SW 1271 (cell line): ENCODE measurements at regions not wholly inside any gene's neighbourhood (a gene's known extent, or its start where the extent isn't known, plus 50 kb on each side); places are given as distances from the start of the nearest gene placed in this dataset.
"Not testable (repeated sequence)": the region's sequence is repeated elsewhere in the genome, so short reads cannot be mapped to it uniquely, and the experiment has no call there.

ENCODE experiments used
- DNase-seq, 2 experiments: peaks; one replicate each; lab custom pipeline; 2025; lab: John Stamatoyannopoulos, UW

GRCh38 chr6:112877134-112878100 lies 530.3 kb downstream of the RFPL4B start:
- peak in 1 of 2 experiments; percentile 69 for DNase-seq

- DNase-seq, result peak; percentile 67 to 91
Observed at GRCh38 chr6:112879920-112880413, 532.8 kb downstream of the RFPL4B start.

- DNase-seq, result peak in 1 of 2 experiments; percentile 56
Observed at GRCh38 chr6:112881027-112881426, 533.9 kb downstream of the RFPL4B start.

GRCh38 chr6:112881828-112882780 lies 535.0 kb downstream of the RFPL4B start:
- peak in 1 of 2 experiments; percentile 47 for DNase-seq

GRCh38 chr6:112883095-112883494 lies 536.0 kb downstream of the RFPL4B start:
- DNase-seq, result no peak

GRCh38 chr6:112886415-112886814 lies 539.3 kb downstream of the RFPL4B start:
- DNase-seq, result no peak

- not testable (repeated sequence) for DNase-seq
Observed at GRCh38 chr6:112887424-112887823, 540.3 kb downstream of the RFPL4B start.

GRCh38 chr6:112899541-112899940 lies 552.4 kb downstream of the RFPL4B start:
- peak in 1 of 2 experiments; percentile 36 for DNase-seq

- DNase-seq, result no peak
Observed at GRCh38 chr6:112903361-112903760, 556.2 kb downstream of the RFPL4B start.

- no peak for DNase-seq
Observed at GRCh38 chr6:112906726-112907125, 559.6 kb downstream of the RFPL4B start.

- peak in 1 of 2 experiments; percentile 40 for DNase-seq
Observed at GRCh38 chr6:112909781-112910180, 562.7 kb downstream of the RFPL4B start.

- DNase-seq, result no peak
Observed at GRCh38 chr6:112910256-112910655, 563.1 kb downstream of the RFPL4B start.

GRCh38 chr6:112911959-112912358 lies 564.8 kb downstream of the RFPL4B start:
- no peak for DNase-seq

GRCh38 chr6:112912416-112913101 lies 565.4 kb downstream of the RFPL4B start:
- DNase-seq, result no peak

GRCh38 chr6:112919744-112920143 lies 572.6 kb downstream of the RFPL4B start:
- not testable (repeated sequence) for DNase-seq

GRCh38 chr6:112920994-112921393 lies 573.9 kb downstream of the RFPL4B start:
- no peak for DNase-seq

GRCh38 chr6:112923940-112924587 lies 576.9 kb downstream of the RFPL4B start:
- DNase-seq, result no peak

GRCh38 chr6:112925702-112926101 lies 578.6 kb downstream of the RFPL4B start:
- no peak for DNase-seq

GRCh38 chr6:112927641-112928320 lies 580.7 kb downstream of the RFPL4B start:
- DNase-seq, result no peak

GRCh38 chr6:112929641-112930040 lies 582.5 kb downstream of the RFPL4B start:
- DNase-seq, result no peak
